ENCODE measurements at regions not wholly inside any gene's neighbourhood (a gene's known extent, or its start where the extent isn't known, plus 50 kb on each side); places are given as distances from the start of the nearest gene placed in this dataset.

DNA sequence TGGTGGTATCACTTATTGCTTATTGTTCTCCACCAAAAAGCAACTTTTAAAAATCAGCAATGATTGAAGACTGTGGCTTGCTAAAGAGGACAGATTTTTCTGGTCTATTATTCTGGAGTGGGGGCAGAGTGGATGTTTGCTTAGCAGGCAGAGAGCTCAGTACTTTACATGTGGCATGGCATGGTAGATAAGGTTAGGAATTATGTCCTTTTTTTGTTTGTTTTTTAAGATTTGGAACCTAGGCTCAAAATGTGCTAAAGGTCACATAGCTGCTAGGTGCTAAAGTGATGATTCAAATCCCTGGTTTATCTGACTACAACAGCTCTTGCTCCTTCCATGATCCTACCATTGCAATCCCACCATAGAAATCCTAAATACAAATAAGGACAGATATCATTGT lies 331.0 kb upstream of the ADAMTS9 start:
- CTCF ChIA-PET = interaction anchor here (0.7 to 1.4 kb wide), 4 partner anchors 13 to 152 kb away, joined by 3 to 4 read pairs (median 3); no protein-coding TSS in a partner anchor
- H3K27ac ChIP-seq (ENCODE audit: low read depth in 2 of 2, low read length in 1 of 2) = peak overlapping the region in 1 of 2 experiments; percentile 81; a peak in 2 of 4 replicates
- H3K79me2 ChIP-seq (ENCODE audit: insufficient read depth) = no peaks in the 10 kb centered on the region
- peaks cover 0 to 11% of the 10 kb centered on the region in 2 experiments; a peak in 2 of 4 replicates for H3K4me1 ChIP-seq (ENCODE audit: control insufficient read depth in 1 of 2, insufficient read depth in 2 of 2, low read depth in 1 of 2, low read length in 1 of 2)
- no peaks in the 10 kb centered on the region for H3K9me3 ChIP-seq
- H3K9ac ChIP-seq = no peak overlapping the region
- no peak overlapping the region for H3K4me3 ChIP-seq (ENCODE audit: low read depth in 2 of 2, low read length in 1 of 2)
- no peak overlapping the region for H2AFZ ChIP-seq (ENCODE audit: low read depth)
- no peak for DNase-seq
- TF ChIP-seq USF2 (IDR thresholded peaks at IDR 0.05; ENCODE audit: borderline replicate concordance, low read depth, low read length) (no peak), SMC3 (IDR thresholded peaks at IDR 0.05; ENCODE audit: low read depth, low read length) (no peak), IRF3 (IDR thresholded peaks at IDR 0.05; ENCODE audit: low read depth, low read length) (no peak), MEF2A (IDR thresholded peaks at IDR 0.05; ENCODE audit: borderline replicate concordance, low read depth) (no peak), JUND (IDR thresholded peaks at IDR 0.05) (no peak), ELF1 (IDR thresholded peaks at IDR 0.05) (no peak), TAF1 (IDR thresholded peaks at IDR 0.05; ENCODE audit: borderline replicate concordance, low read depth, low read length) (no peak), PBX3 (IDR thresholded peaks at IDR 0.05) (no peak), TEAD4 (IDR thresholded peaks at IDR 0.05; ENCODE audit: borderline replicate concordance, insufficient read depth) (no peak), GABPA (IDR thresholded peaks at IDR 0.05; ENCODE audit: low read depth) (no peak), FOXJ3 (CRISPR knock-in tag; IDR thresholded peaks at IDR 0.05) (no peak), NFIC (IDR thresholded peaks at IDR 0.05; ENCODE audit: borderline replicate concordance) (no peak), RXRA (IDR thresholded peaks at IDR 0.05; ENCODE audit: borderline replicate concordance, low read depth) (no peak), RCOR1 (IDR thresholded peaks at IDR 0.05; ENCODE audit: low read length) (no peak), RFX5 (IDR thresholded peaks at IDR 0.05; ENCODE audit: low read length) (no peak), FOSL2 (IDR thresholded peaks at IDR 0.05; ENCODE audit: borderline replicate concordance, low read depth) (no peak), EP300 (IDR thresholded peaks at IDR 0.05; ENCODE audit: borderline replicate concordance in 1 of 2, low read depth in 1 of 2, low read length in 1 of 2) (no peak), RAD21 (IDR thresholded peaks at IDR 0.05; ENCODE audit: low read length) (no peak)
- TF ChIP-seq, protein P1, sequence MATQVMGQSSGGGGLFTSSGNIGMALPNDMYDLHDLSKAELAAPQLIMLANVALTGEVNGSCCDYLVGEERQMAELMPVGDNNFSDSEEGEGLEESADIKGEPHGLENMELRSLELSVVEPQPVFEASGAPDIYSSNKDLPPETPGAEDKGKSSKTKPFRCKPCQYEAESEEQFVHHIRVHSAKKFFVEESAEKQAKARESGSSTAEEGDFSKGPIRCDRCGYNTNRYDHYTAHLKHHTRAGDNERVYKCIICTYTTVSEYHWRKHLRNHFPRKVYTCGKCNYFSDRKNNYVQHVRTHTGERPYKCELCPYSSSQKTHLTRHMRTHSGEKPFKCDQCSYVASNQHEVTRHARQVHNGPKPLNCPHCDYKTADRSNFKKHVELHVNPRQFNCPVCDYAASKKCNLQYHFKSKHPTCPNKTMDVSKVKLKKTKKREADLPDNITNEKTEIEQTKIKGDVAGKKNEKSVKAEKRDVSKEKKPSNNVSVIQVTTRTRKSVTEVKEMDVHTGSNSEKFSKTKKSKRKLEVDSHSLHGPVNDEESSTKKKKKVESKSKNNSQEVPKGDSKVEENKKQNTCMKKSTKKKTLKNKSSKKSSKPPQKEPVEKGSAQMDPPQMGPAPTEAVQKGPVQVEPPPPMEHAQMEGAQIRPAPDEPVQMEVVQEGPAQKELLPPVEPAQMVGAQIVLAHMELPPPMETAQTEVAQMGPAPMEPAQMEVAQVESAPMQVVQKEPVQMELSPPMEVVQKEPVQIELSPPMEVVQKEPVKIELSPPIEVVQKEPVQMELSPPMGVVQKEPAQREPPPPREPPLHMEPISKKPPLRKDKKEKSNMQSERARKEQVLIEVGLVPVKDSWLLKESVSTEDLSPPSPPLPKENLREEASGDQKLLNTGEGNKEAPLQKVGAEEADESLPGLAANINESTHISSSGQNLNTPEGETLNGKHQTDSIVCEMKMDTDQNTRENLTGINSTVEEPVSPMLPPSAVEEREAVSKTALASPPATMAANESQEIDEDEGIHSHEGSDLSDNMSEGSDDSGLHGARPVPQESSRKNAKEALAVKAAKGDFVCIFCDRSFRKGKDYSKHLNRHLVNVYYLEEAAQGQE (IDR thresholded peaks at IDR 0.05; ENCODE audit: low read depth, low read length) = no peak
- TF ChIP-seq, protein P2, sequence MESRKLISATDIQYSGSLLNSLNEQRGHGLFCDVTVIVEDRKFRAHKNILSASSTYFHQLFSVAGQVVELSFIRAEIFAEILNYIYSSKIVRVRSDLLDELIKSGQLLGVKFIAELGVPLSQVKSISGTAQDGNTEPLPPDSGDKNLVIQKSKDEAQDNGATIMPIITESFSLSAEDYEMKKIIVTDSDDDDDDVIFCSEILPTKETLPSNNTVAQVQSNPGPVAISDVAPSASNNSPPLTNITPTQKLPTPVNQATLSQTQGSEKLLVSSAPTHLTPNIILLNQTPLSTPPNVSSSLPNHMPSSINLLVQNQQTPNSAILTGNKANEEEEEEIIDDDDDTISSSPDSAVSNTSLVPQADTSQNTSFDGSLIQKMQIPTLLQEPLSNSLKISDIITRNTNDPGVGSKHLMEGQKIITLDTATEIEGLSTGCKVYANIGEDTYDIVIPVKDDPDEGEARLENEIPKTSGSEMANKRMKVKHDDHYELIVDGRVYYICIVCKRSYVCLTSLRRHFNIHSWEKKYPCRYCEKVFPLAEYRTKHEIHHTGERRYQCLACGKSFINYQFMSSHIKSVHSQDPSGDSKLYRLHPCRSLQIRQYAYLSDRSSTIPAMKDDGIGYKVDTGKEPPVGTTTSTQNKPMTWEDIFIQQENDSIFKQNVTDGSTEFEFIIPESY (IDR thresholded peaks at IDR 0.05; ENCODE audit: borderline replicate concordance, low read depth) = no peak
- H3F3A ChIP-seq (replicated peaks; ENCODE audit: insufficient read depth) = no peaks in the 10 kb centered on the region
- H3K27me3 ChIP-seq (ENCODE audit: insufficient read depth) = no peaks in the 10 kb centered on the region
- no peak overlapping the region for H3K4me2 ChIP-seq
- H4K20me1 ChIP-seq (ENCODE audit: insufficient read depth) = no peaks in the 10 kb centered on the region
- no peaks in the 10 kb centered on the region for H3K9me2 ChIP-seq
- H3K36me3 ChIP-seq (replicated peaks in 1 of 2; ENCODE audit: control insufficient read depth in 1 of 2, insufficient read depth in 2 of 2, low read length in 1 of 2) = no peaks in the 10 kb centered on the region
- POLR2A ChIA-PET = interaction anchor here (0.6 kb wide), 1 partner anchor 679 kb away, joined by 3 read pairs; no protein-coding TSS in a partner anchor
